Inflammatory macrophage treated with lipopolysaccharide for 1 hour (primary cell): ENCODE measurements at regions not wholly inside any gene's neighbourhood (a gene's known extent, or its start where the extent isn't known, plus 50 kb on each side); places are given as distances from the start of the nearest gene placed in this dataset.
"Not testable (repeated sequence)": the region's sequence is repeated elsewhere in the genome, so short reads cannot be mapped to it uniquely, and the experiment has no call there.

ENCODE experiments used
- DNase-seq, 2 donors: peaks; one replicate each; pipeline ENCODE4 v3.0.0-alpha.2; 2020 to 2022

- DNase-seq = no peak
Observed at GRCh38 chr17:54524501-54524900, 376.2 kb upstream of the TOM1L1 start.

- DNase-seq = no peak
Observed at GRCh38 chr17:54527941-54528340, 372.7 kb upstream of the TOM1L1 start.

GRCh38 chr17:54530398-54530797, 370.3 kb upstream of the TOM1L1 start:
- no peak for DNase-seq

GRCh38 chr17:54536306-54536705, 364.3 kb upstream of the TOM1L1 start:
- no peak for DNase-seq

- DNase-seq = no peak
Observed at GRCh38 chr17:54537656-54538055, 363.0 kb upstream of the TOM1L1 start.

GRCh38 chr17:54544249-54544648, 356.4 kb upstream of the TOM1L1 start:
- no peak for DNase-seq

- DNase-seq = no peak
Observed at GRCh38 chr17:54559883-54560282, 340.8 kb upstream of the TOM1L1 start.

GRCh38 chr17:54608634-54609155, 292.0 kb upstream of the TOM1L1 start:
- DNase-seq = no peak

GRCh38 chr17:54620399-54620978, 280.2 kb upstream of the TOM1L1 start:
- no peak for DNase-seq

- no peak for DNase-seq
Observed at GRCh38 chr17:54623746-54624145, 276.9 kb upstream of the TOM1L1 start.

GRCh38 chr17:54626146-54626703, 274.4 kb upstream of the TOM1L1 start:
- DNase-seq = no peak

GRCh38 chr17:54639426-54639825, 261.2 kb upstream of the TOM1L1 start:
- DNase-seq = not testable (repeated sequence)

GRCh38 chr17:54662978-54663876, 237.4 kb upstream of the TOM1L1 start:
- DNase-seq = no peak

GRCh38 chr17:54666559-54666958, 234.1 kb upstream of the TOM1L1 start:
- no peak for DNase-seq

GRCh38 chr17:54678158-54678557, 222.5 kb upstream of the TOM1L1 start:
- DNase-seq = no peak

GRCh38 chr17:54680410-54680809, 220.2 kb upstream of the TOM1L1 start:
- no peak for DNase-seq

- no peak for DNase-seq
Observed at GRCh38 chr17:54694287-54694887, 206.3 kb upstream of the TOM1L1 start.

GRCh38 chr17:54712798-54713197, 187.9 kb upstream of the TOM1L1 start:
- not testable (repeated sequence) for DNase-seq

- no peak for DNase-seq
Observed at GRCh38 chr17:54718286-54718685, 182.4 kb upstream of the TOM1L1 start.

GRCh38 chr17:54727624-54728023, 173.0 kb upstream of the TOM1L1 start:
- no peak for DNase-seq

- no peak for DNase-seq
Observed at GRCh38 chr17:54736573-54736972, 164.1 kb upstream of the TOM1L1 start.

- no peak for DNase-seq
Observed at GRCh38 chr17:54738496-54738895, 162.2 kb upstream of the TOM1L1 start.

GRCh38 chr17:54744750-54745149, 155.9 kb upstream of the TOM1L1 start:
- DNase-seq = no peak
